ENCODE measurements at regions not wholly inside any gene's neighbourhood (a gene's known extent, or its start where the extent isn't known, plus 50 kb on each side); places are given as distances from the start of the nearest gene placed in this dataset.

DNA sequence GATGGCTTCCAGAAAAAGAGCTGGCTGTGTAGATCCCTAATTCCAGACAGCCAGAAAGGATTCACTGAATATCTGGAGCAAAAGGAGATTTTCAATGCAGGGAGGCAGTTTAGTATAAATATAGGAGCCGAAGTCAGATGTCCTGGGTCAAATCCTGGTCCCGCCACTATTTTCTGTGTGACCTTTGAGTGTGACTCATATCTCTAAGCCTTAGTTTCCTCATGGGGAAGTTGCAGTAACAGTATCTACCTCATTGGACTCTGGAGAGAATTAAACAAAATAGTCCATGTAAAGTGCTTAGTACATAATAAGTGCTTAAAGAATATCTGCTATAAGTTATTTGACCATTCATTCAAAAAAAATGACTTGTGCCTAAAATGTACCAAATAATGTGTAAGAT, 52.1 kb upstream of the ITGA6 start:
- Histone ChIP-seq H4K20me1 (ENCODE audit: insufficient read depth, low read length) (no peaks in the 10 kb centered on the region), H2AFZ (ENCODE audit: low read length) (no peak overlapping the region), H3K36me3 (ENCODE audit: insufficient read depth, low read length) (no peaks in the 10 kb centered on the region), H3K79me2 (ENCODE audit: insufficient read depth, low read length) (no peaks in the 10 kb centered on the region), H3F3A (ENCODE audit: insufficient read depth, low read length) (no peaks in the 10 kb centered on the region), H3K27ac (ENCODE audit: low read depth, low read length, poor library complexity, severe bottlenecking) (no peak overlapping the region), H3K4me2 (ENCODE audit: low read length) (no peak overlapping the region), H3K27me3 (ENCODE audit: insufficient read depth, low read length) (no peaks in the 10 kb centered on the region), H3K9me2 (ENCODE audit: low read depth, low read length) (no peaks in the 10 kb centered on the region), H3K4me3 (ENCODE audit: low read depth, low read length, poor library complexity, severe bottlenecking) (no peak overlapping the region), H3K9ac (ENCODE audit: low read length) (no peak overlapping the region), H3K4me1 (ENCODE audit: insufficient read depth, low read length, severe bottlenecking) (no peaks in the 10 kb centered on the region), H3K9me3 (ENCODE audit: low read length) (0 out of 2 replicates have a peak, but pooled peaks cover 2% of the 10 kb centered on the region)
- no peak for TF ChIP-seq EZH2 (IDR thresholded peaks at IDR 0.05; ENCODE audit: borderline replicate concordance, low read length)
- TF ChIP-seq, protein P1, sequence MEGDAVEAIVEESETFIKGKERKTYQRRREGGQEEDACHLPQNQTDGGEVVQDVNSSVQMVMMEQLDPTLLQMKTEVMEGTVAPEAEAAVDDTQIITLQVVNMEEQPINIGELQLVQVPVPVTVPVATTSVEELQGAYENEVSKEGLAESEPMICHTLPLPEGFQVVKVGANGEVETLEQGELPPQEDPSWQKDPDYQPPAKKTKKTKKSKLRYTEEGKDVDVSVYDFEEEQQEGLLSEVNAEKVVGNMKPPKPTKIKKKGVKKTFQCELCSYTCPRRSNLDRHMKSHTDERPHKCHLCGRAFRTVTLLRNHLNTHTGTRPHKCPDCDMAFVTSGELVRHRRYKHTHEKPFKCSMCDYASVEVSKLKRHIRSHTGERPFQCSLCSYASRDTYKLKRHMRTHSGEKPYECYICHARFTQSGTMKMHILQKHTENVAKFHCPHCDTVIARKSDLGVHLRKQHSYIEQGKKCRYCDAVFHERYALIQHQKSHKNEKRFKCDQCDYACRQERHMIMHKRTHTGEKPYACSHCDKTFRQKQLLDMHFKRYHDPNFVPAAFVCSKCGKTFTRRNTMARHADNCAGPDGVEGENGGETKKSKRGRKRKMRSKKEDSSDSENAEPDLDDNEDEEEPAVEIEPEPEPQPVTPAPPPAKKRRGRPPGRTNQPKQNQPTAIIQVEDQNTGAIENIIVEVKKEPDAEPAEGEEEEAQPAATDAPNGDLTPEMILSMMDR (IDR thresholded peaks at IDR 0.05; ENCODE audit: low read length): no peak

DNA sequence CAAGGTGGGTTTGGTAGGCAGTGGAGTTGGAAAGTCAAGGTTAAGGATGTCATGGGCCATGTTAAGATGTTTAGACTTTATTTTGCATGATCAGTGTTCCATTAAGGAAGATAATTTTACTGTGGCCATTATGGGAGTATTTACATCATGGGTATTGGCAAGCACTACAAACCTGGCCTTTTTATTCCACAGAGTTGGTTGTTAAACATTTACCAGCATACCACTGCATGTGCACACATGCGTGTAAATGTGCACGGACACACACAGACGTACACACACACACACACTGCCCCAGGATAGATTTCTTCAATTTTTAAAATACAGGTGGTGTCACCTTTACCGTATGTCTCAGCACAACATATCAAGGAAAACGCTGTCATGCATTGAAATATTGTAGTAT, 51.4 kb upstream of the ITGA6 start:
- Histone ChIP-seq H3K4me1 (ENCODE audit: insufficient read depth, low read length, severe bottlenecking) (no peaks in the 10 kb centered on the region), H4K20me1 (ENCODE audit: insufficient read depth, low read length) (no peaks in the 10 kb centered on the region), H3K79me2 (ENCODE audit: insufficient read depth, low read length) (no peaks in the 10 kb centered on the region), H3K9me2 (ENCODE audit: low read depth, low read length) (no peaks in the 10 kb centered on the region), H3K4me2 (ENCODE audit: low read length) (no peak overlapping the region), H3K9me3 (ENCODE audit: low read length) (0 out of 2 replicates have a peak, but pooled peaks cover 2% of the 10 kb centered on the region), H3K27ac (ENCODE audit: low read depth, low read length, poor library complexity, severe bottlenecking) (no peak overlapping the region), H2AFZ (ENCODE audit: low read length) (no peak overlapping the region), H3K9ac (ENCODE audit: low read length) (no peak overlapping the region), H3K4me3 (ENCODE audit: low read depth, low read length, poor library complexity, severe bottlenecking) (no peak overlapping the region), H3K27me3 (ENCODE audit: insufficient read depth, low read length) (no peaks in the 10 kb centered on the region), H3F3A (ENCODE audit: insufficient read depth, low read length) (no peaks in the 10 kb centered on the region), H3K36me3 (ENCODE audit: insufficient read depth, low read length) (no peaks in the 10 kb centered on the region)
- TF ChIP-seq, protein P1 (IDR thresholded peaks at IDR 0.05; ENCODE audit: low read length): no peak
- no peak for TF ChIP-seq EZH2 (IDR thresholded peaks at IDR 0.05; ENCODE audit: borderline replicate concordance, low read length)

DNA sequence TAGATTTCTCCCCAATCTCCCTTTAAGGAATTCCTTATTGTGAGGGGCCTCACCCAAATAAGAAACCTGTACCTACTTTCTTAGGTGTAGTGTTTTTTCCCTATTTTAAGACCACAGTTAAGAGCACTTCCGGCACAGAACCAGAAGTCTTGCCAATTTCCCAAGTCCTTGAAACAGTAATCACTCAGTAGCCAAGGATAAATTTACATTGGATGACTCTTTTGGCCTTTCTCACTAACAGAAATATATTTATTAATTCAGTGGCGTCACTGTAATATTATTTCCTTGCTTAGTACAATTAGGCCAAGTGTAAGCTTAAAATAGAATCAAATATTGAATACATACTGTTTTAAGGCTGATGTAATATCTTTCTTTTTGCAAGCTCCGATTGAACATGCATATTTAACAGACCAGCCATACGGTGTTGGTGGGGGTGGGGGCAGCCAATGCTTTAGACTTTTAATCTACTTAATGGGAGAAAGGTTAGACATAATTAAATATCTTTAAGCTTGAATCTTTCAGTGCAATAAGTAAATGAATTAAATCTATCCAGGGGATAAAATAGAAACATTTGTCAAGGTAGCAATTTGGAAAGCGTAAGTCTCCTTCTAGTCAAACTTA, 50.8 kb upstream of the ITGA6 start:
- no peak overlapping the region for H3K27ac ChIP-seq (ENCODE audit: low read depth, low read length, poor library complexity, severe bottlenecking)
- TF ChIP-seq, protein P1 (IDR thresholded peaks at IDR 0.05; ENCODE audit: low read length): no peak
- TF ChIP-seq EZH2 (IDR thresholded peaks at IDR 0.05; ENCODE audit: borderline replicate concordance, low read length): no peak
- no peaks in the 10 kb centered on the region for H3K4me1 ChIP-seq (ENCODE audit: insufficient read depth, low read length, severe bottlenecking)
- no peaks in the 10 kb centered on the region for H4K20me1 ChIP-seq (ENCODE audit: insufficient read depth, low read length)
- H3K27me3 ChIP-seq (ENCODE audit: insufficient read depth, low read length): no peaks in the 10 kb centered on the region
- H3F3A ChIP-seq (ENCODE audit: insufficient read depth, low read length): no peaks in the 10 kb centered on the region
- no peak overlapping the region for H2AFZ ChIP-seq (ENCODE audit: low read length)
- no peaks in the 10 kb centered on the region for H3K36me3 ChIP-seq (ENCODE audit: insufficient read depth, low read length)
- H3K9me2 ChIP-seq (ENCODE audit: low read depth, low read length): no peaks in the 10 kb centered on the region
- no peaks in the 10 kb centered on the region for H3K79me2 ChIP-seq (ENCODE audit: insufficient read depth, low read length)
- no peak overlapping the region for H3K4me2 ChIP-seq (ENCODE audit: low read length)
- H3K9me3 ChIP-seq (ENCODE audit: low read length): 0 out of 2 replicates have a peak, but pooled peaks cover 2% of the 10 kb centered on the region
- H3K4me3 ChIP-seq (ENCODE audit: low read depth, low read length, poor library complexity, severe bottlenecking): no peak overlapping the region
- no peak overlapping the region for H3K9ac ChIP-seq (ENCODE audit: low read length)

Data from OCI-LY1 (cell line).